ENCODE measurements at regions not wholly inside any gene's neighbourhood (a gene's known extent, or its start where the extent isn't known, plus 50 kb on each side); places are given as distances from the start of the nearest gene placed in this dataset.

GRCh38 chr1:221878134-221878533 is 136.2 kb upstream of the DUSP10 start:
- no peaks in the 10 kb centered on the region for H3K36me3 ChIP-seq (ENCODE audit: insufficient read depth, low read length)
- H3K9ac ChIP-seq (ENCODE audit: low read length): no peak overlapping the region
- H3K9me3 ChIP-seq (ENCODE audit: low read length): no peaks in the 10 kb centered on the region
- H2AFZ ChIP-seq (ENCODE audit: low read depth, low read length): no peak overlapping the region
- TF ChIP-seq SMC3 (conservative IDR thresholded peaks at IDR 0.05; ENCODE audit: poor library complexity) (no peak), TAF1 (IDR thresholded peaks at IDR 0.05; ENCODE audit: low read depth) (no peak), POLR2AphosphoS5 (IDR thresholded peaks at IDR 0.05) (no peak), RAD21 (conservative IDR thresholded peaks at IDR 0.05) (no peak), EZH2 (IDR thresholded peaks at IDR 0.05; ENCODE audit: borderline replicate concordance, insufficient read depth, low read length, poor library complexity, severe bottlenecking) (no peak), CTCF (IDR thresholded peaks at IDR 0.05; ENCODE audit: poor library complexity, severe bottlenecking) (no peak), REST (IDR thresholded peaks at IDR 0.05; ENCODE audit: borderline replicate concordance) (no peak), EP300 (conservative IDR thresholded peaks at IDR 0.05; ENCODE audit: poor library complexity, severe bottlenecking) (no peak), MXI1 (conservative IDR thresholded peaks at IDR 0.05; ENCODE audit: poor library complexity, severe bottlenecking) (no peak)
- no peak overlapping the region for H3K4me2 ChIP-seq (ENCODE audit: low read length)
- no peak overlapping the region for H3K27ac ChIP-seq (ENCODE audit: low read length)
- H3K79me2 ChIP-seq (replicated peaks; ENCODE audit: insufficient read depth, low read length): no peaks in the 10 kb centered on the region
- no peaks in the 10 kb centered on the region for H3K27me3 ChIP-seq (ENCODE audit: insufficient read depth, low read depth, low read length)
- no peak overlapping the region for H3K4me3 ChIP-seq (ENCODE audit: low read length)
- H4K20me1 ChIP-seq (ENCODE audit: insufficient read depth): no peaks in the 10 kb centered on the region
- H3F3A ChIP-seq (ENCODE audit: insufficient read depth, low read length, poor library complexity, severe bottlenecking): no peaks in the 10 kb centered on the region
- H3K9me2 ChIP-seq (ENCODE audit: insufficient read depth, low read length): no peaks in the 10 kb centered on the region

GRCh38 chr1:221877311-221877710 is 135.4 kb upstream of the DUSP10 start:
- TF ChIP-seq REST (IDR thresholded peaks at IDR 0.05; ENCODE audit: borderline replicate concordance) (no peak), TAF1 (IDR thresholded peaks at IDR 0.05; ENCODE audit: low read depth) (no peak), EZH2 (IDR thresholded peaks at IDR 0.05; ENCODE audit: borderline replicate concordance, insufficient read depth, low read length, poor library complexity, severe bottlenecking) (no peak), RAD21 (conservative IDR thresholded peaks at IDR 0.05) (no peak), MXI1 (conservative IDR thresholded peaks at IDR 0.05; ENCODE audit: poor library complexity, severe bottlenecking) (no peak), CTCF (IDR thresholded peaks at IDR 0.05; ENCODE audit: poor library complexity, severe bottlenecking) (no peak), SMC3 (conservative IDR thresholded peaks at IDR 0.05; ENCODE audit: poor library complexity) (no peak), EP300 (conservative IDR thresholded peaks at IDR 0.05; ENCODE audit: poor library complexity, severe bottlenecking) (no peak), POLR2AphosphoS5 (IDR thresholded peaks at IDR 0.05) (no peak)
- H3F3A ChIP-seq (ENCODE audit: insufficient read depth, low read length, poor library complexity, severe bottlenecking): no peaks in the 10 kb centered on the region
- no peak overlapping the region for H3K4me3 ChIP-seq (ENCODE audit: low read length)

More at GRCh38 chr1:221877311-221877710, 135.4 kb upstream of the DUSP10 start:
- Histone ChIP-seq H2AFZ (ENCODE audit: low read depth, low read length) (no peak overlapping the region), H3K27me3 (ENCODE audit: insufficient read depth, low read depth, low read length) (no peaks in the 10 kb centered on the region), H3K27ac (ENCODE audit: low read length) (no peak overlapping the region), H3K9me2 (ENCODE audit: insufficient read depth, low read length) (no peaks in the 10 kb centered on the region), H3K36me3 (ENCODE audit: insufficient read depth, low read length) (no peaks in the 10 kb centered on the region), H3K4me2 (ENCODE audit: low read length) (no peak overlapping the region), H3K9ac (ENCODE audit: low read length) (no peak overlapping the region), H3K79me2 (replicated peaks; ENCODE audit: insufficient read depth, low read length) (no peaks in the 10 kb centered on the region), H4K20me1 (ENCODE audit: insufficient read depth) (no peaks in the 10 kb centered on the region), H3K9me3 (ENCODE audit: low read length) (no peaks in the 10 kb centered on the region)

All from neural cell (in vitro differentiated cells).